HEK293 (cell line): ENCODE measurements at regions not wholly inside any gene's neighbourhood (a gene's known extent, or its start where the extent isn't known, plus 50 kb on each side); places are given as distances from the start of the nearest gene placed in this dataset.

ENCODE experiments used
- CTCF ChIP-seq: fragments of 450-650 bp; formaldehyde crosslinking; IDR thresholded peaks from 2 replicates; pipeline ENCODE4 v1.5.1; 2016; ENCODE audit warnings: missing biosample characterization, missing genetic modification characterization
- REST ChIP-seq: fragments of 450-650 bp; formaldehyde crosslinking; IDR thresholded peaks from 2 replicates; pipeline ENCODE4 v1.5.1; 2016; ENCODE audit warnings: missing biosample characterization, missing genetic modification characterization
- ZBTB48 ChIP-seq: fragments of 450-650 bp; formaldehyde crosslinking; IDR thresholded peaks from 2 replicates; pipeline ENCODE4 v1.5.1; 2016; ENCODE audit warnings: missing biosample characterization, missing genetic modification characterization
- ZNF571 ChIP-seq: fragments of 450-650 bp; formaldehyde crosslinking; IDR thresholded peaks from 2 replicates; pipeline ENCODE4 v1.5.0; 2017; ENCODE audit warnings: missing biosample characterization, missing genetic modification characterization
- ZNF692 ChIP-seq: fragments of 450-650 bp; formaldehyde crosslinking; IDR thresholded peaks from 2 replicates; pipeline ENCODE4 v1.5.1; 2016; ENCODE audit warnings: missing biosample characterization, missing genetic modification characterization
- ZXDB ChIP-seq: fragments of 450-650 bp; formaldehyde crosslinking; IDR thresholded peaks from 2 replicates; pipeline ENCODE4 v1.5.1; 2016; ENCODE audit warnings: missing biosample characterization, missing genetic modification characterization

GRCh38 chr7:50156706-50157105, 63.7 kb upstream of the ZPBP start:
- no peak for TF ChIP-seq ZNF571 (tag by site-specific recombination)
- TF ChIP-seq ZBTB48 (tag by site-specific recombination), result no peak
- no peak for TF ChIP-seq CTCF
- TF ChIP-seq REST (tag by site-specific recombination), result no peak
- no peak for TF ChIP-seq ZNF692 (tag by site-specific recombination)
- TF ChIP-seq ZXDB (tag by site-specific recombination), result no peak
